ENCODE measurements at regions not wholly inside any gene's neighbourhood (a gene's known extent, or its start where the extent isn't known, plus 50 kb on each side); places are given as distances from the start of the nearest gene placed in this dataset.

DNA sequence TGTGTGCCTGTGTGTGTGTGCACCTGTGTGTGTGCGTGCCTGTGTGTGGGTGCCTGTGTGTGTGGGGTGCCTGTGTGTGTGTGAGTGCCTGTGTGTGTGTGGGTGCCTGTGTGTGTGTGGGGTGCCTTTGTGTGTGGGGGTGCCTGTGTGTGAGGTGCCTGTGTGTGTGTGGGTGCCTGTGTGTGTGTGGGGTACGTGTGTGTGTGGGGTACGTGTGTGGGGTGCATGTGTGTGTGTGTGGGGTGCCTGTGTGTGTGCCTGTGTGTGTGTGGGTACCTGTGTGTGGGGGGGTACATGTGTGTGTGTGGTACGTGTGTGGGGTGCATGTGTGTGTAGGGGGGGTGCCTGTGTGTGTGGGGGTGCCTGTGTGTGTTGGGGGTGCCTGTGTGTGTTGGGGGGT lies 73.4 kb upstream of the HGFAC start:
- TF ChIP-seq, protein P1, sequence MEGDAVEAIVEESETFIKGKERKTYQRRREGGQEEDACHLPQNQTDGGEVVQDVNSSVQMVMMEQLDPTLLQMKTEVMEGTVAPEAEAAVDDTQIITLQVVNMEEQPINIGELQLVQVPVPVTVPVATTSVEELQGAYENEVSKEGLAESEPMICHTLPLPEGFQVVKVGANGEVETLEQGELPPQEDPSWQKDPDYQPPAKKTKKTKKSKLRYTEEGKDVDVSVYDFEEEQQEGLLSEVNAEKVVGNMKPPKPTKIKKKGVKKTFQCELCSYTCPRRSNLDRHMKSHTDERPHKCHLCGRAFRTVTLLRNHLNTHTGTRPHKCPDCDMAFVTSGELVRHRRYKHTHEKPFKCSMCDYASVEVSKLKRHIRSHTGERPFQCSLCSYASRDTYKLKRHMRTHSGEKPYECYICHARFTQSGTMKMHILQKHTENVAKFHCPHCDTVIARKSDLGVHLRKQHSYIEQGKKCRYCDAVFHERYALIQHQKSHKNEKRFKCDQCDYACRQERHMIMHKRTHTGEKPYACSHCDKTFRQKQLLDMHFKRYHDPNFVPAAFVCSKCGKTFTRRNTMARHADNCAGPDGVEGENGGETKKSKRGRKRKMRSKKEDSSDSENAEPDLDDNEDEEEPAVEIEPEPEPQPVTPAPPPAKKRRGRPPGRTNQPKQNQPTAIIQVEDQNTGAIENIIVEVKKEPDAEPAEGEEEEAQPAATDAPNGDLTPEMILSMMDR (conservative IDR thresholded peaks at IDR 0.05; ENCODE audit: low read depth, low read length): no peak
- DNase-seq (ENCODE audit: low read depth): no peak
- no peak overlapping the region for H3K4me3 ChIP-seq (ENCODE audit: low read depth, low read length)

DNA sequence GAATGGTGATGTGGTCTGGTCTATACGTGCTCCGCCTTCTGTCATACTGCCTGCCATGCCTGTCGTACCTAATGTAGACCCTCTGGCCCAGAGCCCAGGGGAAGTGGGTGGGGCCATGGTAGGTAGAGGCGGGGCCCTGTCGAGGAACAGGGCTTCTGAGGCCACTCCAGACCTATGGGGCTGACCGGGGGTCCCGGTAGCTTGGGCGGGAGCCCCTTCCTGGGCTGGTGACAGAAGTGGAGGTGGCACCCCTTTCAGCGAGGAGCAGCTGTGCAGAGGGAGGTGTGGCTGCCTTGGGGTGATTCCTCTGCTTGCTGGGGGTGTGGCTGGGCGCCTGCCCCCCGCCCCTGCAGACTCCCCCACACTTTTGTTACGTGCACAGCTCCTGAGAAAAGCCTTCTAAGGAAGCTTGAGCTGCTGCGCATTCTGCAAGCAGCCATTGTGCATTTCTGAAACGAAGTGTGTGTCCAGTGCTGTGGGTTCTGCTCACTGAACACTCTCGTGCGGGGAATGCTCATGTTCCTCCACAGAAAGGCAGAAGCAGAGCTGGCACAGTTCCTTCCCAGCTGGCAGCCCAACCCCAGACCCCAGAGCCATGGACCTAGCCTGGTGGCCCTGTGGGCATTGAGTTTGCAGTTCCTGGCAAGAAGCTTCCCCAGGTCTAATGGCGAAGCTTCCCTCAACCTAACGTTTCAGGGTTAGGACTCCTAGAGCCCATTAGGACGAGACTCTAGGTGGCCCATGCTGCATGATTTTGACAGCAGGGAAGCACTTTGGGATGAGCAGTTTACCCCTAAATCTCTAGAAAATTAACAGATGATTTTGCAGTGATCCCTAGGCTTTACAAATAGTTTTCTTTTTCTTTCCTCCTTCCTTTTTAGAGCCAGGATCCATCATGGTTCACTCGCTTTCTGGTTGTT lies 72.7 kb upstream of the HGFAC start:
- TF ChIP-seq, protein P1 (conservative IDR thresholded peaks at IDR 0.05; ENCODE audit: low read depth, low read length): no peak
- peak overlapping the region; percentile 52 for H3K4me3 ChIP-seq (ENCODE audit: low read depth, low read length)
- no peak for DNase-seq (ENCODE audit: low read depth)

DNA sequence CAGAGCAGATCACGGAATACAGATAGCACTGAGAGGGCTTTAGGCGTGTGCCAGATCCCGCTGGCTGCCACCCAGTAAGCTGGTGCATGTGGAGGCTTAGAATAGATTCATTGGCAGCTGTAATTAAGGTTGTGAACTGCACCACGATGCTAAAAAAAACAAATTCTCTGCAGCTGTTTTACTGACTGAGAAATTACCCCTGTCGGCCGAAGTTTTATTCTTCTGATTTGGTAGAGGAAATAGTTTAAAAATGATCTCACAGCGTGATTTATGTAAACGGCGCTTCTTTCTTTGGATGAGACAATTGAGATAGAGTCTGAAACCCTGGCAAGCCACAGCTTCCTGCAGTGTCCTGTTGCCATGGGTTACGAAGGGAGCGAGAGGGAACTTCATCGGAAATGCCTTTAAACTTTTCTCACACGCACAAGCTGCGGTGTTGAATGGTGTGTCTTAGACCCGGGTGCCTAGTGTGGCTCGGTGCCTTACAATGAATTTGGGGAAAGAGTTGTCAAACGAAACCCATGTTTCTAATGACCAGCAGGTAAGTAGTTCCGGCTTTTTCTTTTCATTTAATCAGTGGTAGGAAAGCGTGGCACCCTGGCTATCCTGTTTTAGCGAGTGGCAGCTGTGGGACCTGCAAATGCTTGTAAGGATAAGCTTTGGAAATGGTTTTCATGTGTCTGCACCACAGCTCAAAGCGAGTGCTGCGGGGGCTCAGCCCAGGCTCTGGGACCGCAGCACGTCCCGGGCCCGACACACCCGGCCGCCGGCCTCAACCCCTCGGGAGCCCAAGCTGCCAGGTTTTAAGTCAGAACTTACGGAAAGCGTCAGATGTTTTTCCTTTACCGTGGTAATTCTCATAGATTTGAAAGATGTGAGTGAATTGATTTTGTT lies 71.7 kb upstream of the HGFAC start:
- peak overlapping the region; percentile 52 for H3K4me3 ChIP-seq (ENCODE audit: low read depth, low read length)
- TF ChIP-seq, protein P1 (conservative IDR thresholded peaks at IDR 0.05; ENCODE audit: low read depth, low read length): no peak
- peak; percentile 88 for DNase-seq (ENCODE audit: low read depth)

DNA sequence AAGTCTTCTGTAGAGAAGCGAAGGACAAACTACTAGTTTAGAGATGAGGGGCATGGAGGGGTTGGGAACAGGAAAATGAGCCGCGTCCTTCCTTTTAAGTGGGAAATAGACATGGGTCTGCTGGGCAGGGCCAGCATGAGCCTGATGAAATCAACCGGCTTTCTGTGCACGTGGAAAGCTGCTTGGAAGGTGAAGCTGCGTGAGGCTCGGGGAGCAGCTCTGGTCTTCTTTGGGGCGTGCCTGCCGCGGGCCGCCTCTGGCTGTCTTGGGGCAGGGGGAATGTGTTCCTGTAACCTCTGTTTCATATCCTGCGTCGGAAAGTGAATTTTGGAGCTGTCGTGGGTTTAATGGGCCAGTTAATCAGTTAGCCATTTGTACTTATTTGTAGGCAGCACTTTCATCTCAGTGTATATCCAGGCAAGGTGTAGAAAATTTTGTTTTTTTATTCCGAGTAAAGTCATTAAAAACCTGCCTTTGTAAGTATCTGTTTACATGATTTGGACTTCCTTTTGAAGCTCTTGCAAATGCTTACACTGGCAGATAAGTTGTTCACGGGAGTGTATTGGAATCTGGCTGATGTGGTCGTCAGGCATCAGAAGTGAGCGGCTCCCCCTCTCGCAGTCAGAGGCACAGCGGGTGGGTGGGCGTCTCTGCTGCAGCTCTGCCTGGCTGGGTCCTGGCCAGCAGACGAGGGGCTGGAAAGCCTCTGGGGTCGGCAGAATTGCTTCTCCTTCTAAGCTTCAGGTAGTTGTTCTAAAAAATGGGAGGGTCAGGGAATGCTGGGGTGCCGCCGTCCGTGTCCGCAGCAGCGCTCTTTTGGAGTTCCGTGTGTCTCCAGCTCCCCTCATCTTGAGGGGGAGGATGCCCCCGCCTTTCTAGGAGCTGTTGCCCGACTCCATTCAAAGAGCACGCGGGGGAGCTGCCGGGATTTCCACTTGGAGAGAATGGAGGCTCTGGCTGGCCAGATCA lies 70.5 kb upstream of the HGFAC start:
- DNase-seq (ENCODE audit: low read depth): peak; percentile 46
- peak overlapping the region; percentile 37 for H3K4me3 ChIP-seq (ENCODE audit: low read depth, low read length)
- TF ChIP-seq, protein P1 (conservative IDR thresholded peaks at IDR 0.05; ENCODE audit: low read depth, low read length): no peak

DNA sequence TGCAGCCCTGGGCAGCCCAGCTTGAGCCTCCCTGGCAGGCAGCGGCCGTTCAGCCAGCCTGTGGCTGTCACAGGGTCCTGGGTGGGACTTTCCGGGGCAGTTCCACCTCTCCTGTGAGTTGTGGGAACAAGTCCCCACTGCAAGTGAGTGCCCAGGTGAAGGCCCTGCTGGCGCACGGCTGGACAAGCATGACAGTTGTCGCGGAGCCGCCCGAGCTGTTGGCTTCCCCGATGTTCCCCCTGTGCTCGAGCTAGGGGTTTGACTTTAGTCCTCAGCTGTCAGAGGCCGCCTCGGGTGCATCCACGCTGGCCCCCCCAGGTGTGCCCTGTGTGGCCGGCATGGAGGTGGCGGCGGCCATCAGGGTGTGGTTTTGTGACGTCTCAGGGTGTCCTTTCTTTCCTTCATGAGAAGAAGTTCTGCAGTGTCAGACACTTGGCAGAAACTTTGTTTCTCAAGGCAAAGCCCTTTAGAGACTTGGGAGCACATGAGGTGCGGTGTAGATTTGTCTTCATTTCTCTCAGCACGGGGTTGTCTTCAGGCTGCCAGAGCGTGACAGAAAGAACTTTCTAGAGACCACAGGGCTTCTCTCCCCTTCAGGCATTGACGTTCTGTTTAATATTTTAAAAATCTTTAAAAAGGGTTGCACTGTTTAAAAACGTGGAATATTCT lies 69.4 kb upstream of the HGFAC start:
- no peak overlapping the region for H3K4me3 ChIP-seq (ENCODE audit: low read depth, low read length)
- TF ChIP-seq, protein P1 (conservative IDR thresholded peaks at IDR 0.05; ENCODE audit: low read depth, low read length): no peak
- peak; percentile 13 for DNase-seq (ENCODE audit: low read depth)

All from choroid plexus epithelial cell (primary cell).